Gastrocnemius medialis (tissue), 4 donors: ENCODE measurements at regions not wholly inside any gene's neighbourhood (a gene's known extent, or its start where the extent isn't known, plus 50 kb on each side); places are given as distances from the start of the nearest gene placed in this dataset.

Experiments
- POLR2A ChIP-seq, 2 donors: fragments of 450-650 bp; IDR thresholded peaks; one replicate each; pipeline ENCODE4 v1.6.1; 2017; ENCODE audit warnings: antibody characterized with exemption in 2 of 2, mild to moderate bottlenecking in 2 of 2, moderate library complexity in 2 of 2
- TF ChIP-seq, protein P1 (sequence below), 5 experiments: fragments of 450-650 bp in 3 of 5; fragments of 200-600 bp in 2 of 5; sonication (generic) in 2 of 5; IDR thresholded peaks in 4 of 5; conservative IDR thresholded peaks in 1 of 5; 1 replicate in 4 of 5; 2 replicates in 1 of 5; pipeline ENCODE4 v1.5.1; 2016 to 2019; ENCODE audit warnings: antibody characterized with exemption in 5 of 5, mild to moderate bottlenecking in 3 of 5, moderate library complexity in 3 of 5

DNA sequence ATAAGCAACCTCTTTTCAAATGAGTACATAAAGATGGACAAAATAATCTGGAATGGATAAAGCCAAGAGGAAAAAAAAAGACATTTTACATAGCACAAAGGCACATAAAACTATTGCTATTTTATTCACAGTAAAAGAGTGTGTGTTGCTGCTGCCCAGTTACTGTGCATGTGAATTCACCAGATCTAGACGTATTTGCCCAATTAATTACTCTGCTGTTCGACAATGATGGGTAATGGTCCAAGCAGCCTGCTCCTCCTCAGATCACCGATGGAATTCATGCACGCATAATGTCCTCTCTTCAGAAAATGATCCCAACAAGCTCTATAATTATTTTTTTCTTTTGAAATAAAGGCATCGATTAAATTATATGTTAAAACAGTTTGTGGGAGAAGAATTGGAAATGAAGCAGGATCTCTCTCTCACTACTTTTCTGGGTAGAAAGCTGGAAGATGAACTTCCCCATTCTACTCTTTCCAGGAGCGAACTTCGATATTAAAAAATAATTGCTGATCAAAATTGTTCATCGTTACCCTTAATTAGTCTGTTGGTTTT lies 357.4 kb upstream of the CCNH start:
- TF ChIP-seq, protein P1, sequence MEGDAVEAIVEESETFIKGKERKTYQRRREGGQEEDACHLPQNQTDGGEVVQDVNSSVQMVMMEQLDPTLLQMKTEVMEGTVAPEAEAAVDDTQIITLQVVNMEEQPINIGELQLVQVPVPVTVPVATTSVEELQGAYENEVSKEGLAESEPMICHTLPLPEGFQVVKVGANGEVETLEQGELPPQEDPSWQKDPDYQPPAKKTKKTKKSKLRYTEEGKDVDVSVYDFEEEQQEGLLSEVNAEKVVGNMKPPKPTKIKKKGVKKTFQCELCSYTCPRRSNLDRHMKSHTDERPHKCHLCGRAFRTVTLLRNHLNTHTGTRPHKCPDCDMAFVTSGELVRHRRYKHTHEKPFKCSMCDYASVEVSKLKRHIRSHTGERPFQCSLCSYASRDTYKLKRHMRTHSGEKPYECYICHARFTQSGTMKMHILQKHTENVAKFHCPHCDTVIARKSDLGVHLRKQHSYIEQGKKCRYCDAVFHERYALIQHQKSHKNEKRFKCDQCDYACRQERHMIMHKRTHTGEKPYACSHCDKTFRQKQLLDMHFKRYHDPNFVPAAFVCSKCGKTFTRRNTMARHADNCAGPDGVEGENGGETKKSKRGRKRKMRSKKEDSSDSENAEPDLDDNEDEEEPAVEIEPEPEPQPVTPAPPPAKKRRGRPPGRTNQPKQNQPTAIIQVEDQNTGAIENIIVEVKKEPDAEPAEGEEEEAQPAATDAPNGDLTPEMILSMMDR (IDR thresholded peaks at IDR 0.05 in 4 of 5, conservative IDR thresholded peaks at IDR 0.05 in 1 of 5): no peak
- no peak for TF ChIP-seq POLR2A (IDR thresholded peaks at IDR 0.05)
